Left hindlimb (tissue), 1 donor: ENCODE measurements at regions not wholly inside any gene's neighbourhood (a gene's known extent, or its start where the extent isn't known, plus 50 kb on each side); places are given as distances from the start of the nearest gene placed in this dataset.
"Not testable (repeated sequence)": the region's sequence is repeated elsewhere in the genome, so short reads cannot be mapped to it uniquely, and the experiment has no call there.

ENCODE experiments used
- DNase-seq: peaks from one replicate; pipeline ENCODE4 v3.0.0-alpha.2; 2018

DNA sequence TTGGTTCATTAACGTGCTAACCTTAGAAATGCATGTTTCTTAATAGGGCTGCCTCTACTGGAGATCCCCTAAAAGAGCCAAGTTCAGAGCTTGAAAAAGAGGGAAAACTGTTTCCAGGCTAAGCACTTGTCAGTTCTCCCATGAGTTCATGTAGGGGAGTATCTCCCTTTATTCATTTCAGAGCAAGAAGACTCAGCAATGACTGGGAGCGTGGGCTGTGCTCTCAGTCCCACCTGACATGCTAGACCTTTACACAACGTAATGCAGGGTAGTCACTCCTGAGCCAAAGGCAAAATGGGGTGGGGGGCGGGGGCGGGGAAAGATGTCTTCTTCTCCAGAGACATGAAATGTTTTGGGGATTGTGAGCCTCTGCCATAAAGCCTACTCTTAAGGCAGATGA, 420.1 kb upstream of the MCTP2 start:
- no peak for DNase-seq

DNA sequence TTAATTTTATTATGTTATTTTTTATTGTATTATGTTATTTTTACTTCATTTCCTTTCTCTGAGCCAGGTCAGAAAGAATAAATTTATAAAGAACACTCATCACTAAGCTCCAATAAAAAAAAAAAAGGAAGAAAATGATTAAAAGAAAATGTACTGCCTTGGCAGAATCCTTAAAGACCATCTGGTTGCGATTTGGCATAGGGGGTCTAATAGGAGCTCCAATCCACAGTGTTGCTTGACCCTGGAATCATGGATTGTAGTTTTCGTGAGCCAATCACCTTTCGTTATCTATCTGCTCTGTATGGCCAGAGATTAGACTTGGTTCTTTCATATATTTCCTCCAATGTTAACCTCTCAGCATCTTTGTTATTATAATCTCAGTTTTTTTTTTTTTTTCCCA, 421.8 kb upstream of the MCTP2 start:
- DNase-seq, result no peak

DNA sequence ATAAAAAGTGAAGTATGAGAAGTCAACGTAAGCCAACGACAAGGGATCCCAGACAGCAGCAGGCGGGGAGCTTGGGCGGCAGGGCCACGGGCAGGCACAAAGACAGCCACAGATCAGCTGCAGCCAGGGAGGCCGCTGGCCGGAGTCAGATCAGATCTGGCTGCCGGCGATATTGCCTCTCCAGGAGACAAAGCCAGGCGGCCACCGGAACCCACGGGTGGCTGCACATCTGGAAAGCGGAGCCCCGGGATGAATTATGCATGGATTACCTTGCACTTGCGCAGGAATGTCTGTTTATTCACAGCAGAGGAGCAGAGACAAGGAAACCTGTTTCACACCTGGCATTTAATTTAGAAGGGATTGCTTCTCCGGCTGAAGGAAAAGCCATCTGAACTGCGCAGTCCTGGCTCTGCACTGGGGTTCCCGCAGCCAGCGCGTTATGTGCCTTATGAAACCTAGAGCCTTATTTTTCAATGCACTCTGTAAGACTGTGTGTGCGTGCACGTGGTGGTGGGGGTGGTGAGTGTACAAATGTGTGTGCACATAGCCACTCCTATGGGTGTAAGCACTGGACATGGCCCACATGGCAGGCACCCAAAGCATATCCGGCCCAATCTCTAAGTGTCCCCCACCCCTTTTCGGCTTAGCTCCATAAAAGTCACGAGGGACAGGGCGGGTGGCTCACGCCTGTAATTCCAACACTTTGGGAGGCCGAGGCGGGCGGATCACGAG, 427.8 kb upstream of the MCTP2 start:
- peak; percentile 78 for DNase-seq

DNA sequence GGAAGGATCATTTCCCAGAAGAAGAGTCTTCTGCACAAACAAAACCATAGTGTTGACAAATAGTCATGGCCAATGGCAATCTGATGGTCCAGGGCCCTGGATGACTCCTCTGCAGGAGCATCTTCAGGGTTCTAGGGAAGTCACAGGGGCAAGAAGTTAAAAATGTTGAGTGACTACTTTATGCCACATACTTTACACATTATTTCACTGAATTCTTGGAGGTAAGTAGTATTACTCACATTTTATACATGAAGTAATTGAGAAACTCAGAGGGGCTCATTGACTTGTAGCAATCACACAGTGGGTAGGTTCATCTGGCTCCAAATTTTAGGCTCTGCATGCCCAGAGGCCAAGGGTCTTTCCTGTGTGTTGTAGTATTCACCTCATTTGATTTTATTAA, 430.2 kb upstream of the MCTP2 start:
- DNase-seq, result no peak

DNA sequence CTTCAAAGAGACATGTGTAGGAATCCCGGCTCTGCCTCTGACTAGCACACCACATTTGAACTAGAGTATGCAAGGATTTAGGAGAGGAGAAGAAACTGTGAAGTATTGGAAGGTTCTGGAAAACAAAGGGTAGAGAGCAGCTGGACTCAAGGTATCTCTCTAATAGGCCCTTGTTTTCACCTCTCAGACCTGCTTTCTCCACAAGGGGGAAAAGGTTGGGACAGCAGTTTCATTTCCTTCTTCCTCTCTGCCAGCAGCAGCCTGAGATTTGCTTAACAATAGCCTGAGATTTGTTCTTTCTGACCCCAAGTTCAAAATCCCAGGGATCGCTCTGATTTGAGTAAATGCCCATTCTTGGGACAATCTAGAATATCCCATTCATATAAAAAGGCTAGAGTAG, 430.6 kb upstream of the MCTP2 start:
- no peak for DNase-seq

DNA sequence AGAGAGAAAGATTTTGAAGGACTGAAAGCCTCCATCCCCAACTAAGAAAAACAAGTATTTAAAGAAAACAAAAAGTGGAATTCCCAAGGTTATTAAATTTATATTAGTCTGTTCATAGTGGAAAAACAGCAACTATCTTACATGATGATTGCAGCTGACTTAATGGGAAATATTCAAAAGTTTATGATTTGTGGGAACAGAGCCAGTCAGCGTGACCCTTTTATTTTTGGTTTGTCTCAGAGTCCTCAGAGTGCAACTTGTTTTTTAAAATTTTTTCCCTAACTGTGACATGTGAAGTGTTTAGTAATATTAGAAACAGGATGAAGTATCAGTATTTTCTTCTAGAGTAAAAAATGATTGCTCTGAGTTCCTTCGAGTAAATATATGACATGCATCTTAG, 441.9 kb upstream of the MCTP2 start:
- no peak for DNase-seq

DNA sequence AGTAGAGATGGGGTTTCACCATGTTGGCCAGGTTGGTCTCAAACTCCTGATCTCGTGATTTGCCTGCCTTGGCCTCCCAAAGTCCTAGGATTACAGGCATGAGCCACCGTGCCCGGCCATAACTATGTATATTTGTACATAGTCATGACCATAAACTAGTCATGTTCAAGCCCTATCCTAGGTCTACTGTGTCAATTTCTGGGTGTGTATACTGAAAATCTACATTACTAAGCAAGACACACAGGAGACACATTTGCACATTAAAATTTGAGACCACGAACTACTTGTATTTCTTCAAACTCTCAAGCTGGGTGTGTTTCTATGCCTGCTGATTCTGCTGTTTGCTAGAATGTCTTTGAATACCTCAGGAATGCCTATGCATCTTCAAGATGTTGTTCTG, 451.3 kb upstream of the MCTP2 start:
- no peak for DNase-seq

DNA sequence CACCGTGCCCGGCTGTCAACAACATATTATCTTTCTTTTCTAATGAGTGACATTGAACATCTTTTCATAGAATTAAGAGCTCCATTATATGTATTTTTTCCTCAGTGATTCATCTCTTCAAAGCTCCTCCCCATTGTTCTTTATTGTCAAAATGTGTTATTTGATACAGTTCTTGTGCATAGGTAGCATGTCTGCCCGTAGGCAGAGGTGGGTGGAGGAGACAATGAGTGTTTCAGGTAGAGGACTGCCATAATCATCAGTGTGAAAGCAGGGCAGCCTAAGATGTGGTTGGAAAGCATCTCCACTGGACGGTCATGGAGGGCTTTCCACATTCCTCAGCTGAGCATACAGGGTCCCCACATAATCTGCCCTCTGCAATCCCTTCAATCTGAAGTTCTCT, 452.0 kb upstream of the MCTP2 start:
- DNase-seq, result no peak

DNA sequence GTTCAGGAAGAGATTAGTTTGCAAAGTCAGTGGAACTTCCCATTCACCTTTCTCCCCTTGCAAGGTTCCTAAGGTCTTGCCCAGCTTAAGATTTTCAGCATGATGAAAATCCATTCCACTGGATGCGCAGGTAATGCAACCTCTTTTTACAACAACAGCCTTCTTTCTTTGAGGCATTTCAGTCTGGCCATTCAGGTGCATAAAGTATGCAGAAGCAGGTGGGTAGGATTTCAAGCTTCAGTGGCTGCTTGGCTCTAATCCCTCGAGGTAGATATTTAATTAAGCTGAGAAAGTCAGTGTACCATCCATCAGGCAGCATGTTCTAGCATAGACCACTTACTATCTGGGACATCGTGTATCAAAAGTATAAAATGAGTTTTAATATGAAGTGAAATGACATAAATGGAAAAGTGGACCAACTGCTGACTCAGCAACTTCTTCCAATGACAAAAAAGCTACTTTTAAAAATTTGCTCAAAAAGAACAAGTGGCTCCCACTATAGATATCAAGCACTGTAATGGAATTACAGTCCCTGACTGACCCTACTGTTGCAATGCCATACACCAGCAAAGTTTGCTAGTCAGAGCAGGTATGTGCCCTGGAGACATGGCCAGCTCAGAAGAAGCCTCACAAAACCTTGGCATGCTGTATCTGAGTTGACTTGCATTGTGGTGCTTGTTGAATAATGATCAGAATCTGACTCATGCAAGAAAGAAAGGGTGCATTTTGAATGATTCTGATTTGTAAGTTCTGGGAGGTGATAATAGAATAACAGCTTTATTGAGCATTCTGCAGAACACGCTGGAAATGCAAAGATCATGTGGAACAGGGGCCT, 459.9 kb upstream of the MCTP2 start:
- DNase-seq, result no peak

DNA sequence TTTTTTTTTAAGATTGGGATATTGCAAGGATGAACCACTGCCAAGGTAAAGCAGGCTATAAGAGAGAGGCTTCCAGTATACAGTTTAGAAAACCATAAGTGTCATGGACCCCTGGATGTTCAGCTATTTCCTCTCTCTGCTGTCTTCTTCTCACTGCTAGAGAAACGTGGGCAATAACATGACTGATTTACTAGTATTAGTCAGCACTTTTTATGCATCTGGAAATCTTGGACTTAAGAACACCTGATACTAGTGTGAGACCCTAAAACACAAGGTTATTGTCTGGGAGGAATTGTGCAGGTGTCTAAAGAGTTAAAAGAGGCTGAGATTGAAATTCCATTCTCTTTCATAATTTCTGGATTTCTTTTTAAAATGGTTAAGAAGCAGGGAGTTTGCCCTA, 460.6 kb upstream of the MCTP2 start:
- no peak for DNase-seq

DNA sequence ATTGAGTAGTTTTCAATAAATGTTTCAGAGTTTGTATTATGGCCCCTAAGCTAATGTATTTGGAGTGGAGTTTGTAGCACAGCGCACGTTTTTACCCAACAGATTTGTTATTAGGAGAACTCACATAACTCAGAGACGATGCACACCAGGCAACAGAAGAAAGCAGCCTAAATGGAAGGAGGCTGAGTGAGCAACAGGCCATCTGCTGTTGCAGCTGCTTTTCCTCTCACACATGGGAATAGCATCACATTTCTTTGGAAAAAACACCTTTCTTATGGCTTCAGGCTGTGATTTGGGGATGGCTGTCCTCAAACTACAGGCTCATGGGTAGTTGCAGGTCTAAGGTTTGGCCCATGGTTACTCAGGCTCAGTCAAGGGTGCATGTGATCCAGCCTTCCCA, 469.3 kb upstream of the MCTP2 start:
- no peak for DNase-seq

DNA sequence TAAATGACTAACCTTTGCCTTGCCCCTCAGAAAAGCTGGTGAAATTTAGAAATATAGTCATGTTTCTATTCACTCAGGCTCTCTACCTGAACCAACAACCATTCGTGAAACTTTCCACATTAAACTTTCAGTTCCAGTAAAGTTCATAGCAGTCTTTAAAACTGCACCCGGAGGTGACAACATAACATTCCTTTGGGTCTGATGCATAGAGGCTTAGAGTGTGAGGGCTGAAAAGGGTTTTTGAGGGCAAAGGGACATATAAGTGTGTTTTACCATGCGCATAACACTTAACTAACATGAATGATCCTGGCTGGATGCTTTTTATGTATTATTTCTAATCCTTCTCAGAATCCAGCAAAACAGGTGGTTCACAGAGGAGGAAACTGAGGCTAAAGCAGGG, 471.7 kb upstream of the MCTP2 start:
- no peak for DNase-seq

DNA sequence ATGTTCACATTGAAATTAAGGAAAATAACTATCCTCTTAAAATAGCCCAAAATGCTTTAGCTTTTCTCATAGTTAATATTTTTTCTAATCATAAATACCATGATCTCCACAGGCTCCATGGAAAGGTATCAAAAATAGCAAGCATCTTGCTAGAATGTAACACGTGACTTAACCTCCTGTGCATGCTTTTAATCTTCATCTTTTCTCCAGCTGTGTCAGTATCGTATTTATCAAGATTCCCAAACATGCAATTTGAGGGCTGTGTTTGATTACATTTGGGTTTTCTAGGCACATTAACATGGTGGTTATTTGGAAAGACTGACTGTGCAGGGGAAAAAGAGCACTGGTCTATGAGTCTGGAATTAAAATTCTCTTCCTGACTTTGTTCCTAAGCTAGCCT, 472.5 kb upstream of the MCTP2 start:
- DNase-seq, result no peak

DNA sequence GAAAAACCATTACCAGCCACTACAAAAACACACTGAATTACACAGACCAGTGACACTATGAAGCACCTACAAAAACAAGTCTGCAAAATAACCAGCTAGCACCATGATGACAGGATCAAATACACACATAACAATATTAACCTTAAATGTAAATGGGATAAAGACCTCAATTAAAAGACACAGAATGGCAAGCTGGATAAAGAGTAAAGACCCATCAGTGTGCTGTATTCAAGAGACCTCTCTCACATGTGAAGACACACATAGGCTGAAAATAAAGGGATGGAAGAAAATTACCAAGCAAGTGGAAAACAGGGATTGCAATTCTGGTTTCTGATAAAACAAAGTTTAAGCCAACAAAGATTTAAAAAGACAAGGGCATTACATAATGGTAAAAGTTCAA, 482.7 kb upstream of the MCTP2 start:
- no peak for DNase-seq

DNA sequence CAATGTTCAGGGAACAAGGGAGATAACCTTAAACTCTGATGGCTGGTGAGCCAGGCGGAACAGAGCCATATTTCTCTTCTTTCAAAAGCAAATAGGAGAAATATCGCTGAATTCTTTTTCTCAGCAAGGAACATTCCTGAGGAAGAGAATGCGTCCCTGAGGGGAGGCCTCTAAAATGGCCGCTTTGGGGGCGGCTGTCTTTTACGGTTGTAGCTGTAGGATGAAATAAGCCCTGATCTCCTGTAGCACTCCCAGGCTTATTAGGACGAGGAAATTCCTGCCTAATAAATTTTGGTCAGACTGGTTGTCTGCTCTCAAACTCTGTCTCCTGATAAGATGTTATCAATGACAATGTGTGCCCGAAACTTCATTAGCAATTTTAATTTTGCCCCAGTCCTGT, 496.4 kb upstream of the MCTP2 start:
- not testable (repeated sequence) for DNase-seq

DNA sequence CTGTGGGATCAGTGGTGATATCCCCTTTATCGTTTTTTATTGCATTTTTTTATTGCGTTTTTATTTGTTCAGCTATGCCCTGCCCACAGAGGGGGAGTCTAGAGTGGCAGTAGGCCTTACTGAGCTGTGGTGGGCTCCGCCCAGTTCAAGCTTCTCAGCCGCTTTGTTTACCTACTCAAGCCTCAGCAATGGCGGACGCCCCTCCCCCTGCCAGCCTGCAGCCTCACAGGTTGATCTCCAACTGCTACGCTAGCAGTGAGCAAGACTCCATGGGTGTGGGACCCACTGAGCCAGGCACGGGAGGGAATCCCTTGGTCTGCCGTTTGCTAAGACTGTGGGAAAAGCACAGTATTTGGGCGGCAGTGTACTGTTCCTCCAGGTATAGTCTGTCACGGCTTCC, 500.6 kb upstream of the MCTP2 start:
- no peak for DNase-seq

DNA sequence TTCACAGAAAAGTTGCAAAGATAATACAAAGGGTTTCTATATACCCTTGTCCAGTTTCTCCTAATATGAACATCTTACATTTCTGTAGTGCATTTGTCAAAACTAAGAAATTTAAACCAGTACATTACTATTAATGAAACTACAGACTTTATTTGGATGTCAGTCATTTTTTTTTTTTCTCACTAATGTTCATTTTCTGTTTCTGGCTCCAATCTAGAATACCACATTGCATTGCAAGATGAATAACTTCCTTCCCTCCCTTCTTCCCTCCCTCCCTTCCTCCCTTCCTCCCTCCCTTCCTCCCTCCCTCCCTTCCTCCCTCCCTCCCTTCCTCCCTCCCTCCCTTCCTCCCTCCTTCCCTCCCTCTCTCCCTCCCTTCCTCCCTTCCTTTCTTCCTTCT, 509.2 kb upstream of the MCTP2 start:
- DNase-seq, result no peak

DNA sequence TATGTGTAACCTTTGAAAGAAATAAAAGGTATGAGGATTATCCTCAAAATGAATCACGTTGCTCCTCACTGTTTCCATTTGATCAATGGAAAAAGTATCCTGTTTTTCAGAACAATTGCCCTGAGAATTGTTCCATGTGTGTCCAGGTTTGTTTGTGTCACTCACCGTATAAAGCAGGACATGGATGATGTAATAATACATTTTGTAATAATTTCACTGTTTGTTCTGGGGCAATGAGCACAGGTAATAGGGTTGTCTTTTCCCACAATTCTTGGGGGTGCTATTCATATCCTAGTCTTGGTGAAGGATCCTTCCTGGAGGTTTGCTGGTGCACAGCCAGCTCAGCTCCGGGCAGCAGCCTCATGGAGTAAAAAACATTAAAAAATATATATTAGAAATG, 510.8 kb upstream of the MCTP2 start:
- no peak for DNase-seq

DNA sequence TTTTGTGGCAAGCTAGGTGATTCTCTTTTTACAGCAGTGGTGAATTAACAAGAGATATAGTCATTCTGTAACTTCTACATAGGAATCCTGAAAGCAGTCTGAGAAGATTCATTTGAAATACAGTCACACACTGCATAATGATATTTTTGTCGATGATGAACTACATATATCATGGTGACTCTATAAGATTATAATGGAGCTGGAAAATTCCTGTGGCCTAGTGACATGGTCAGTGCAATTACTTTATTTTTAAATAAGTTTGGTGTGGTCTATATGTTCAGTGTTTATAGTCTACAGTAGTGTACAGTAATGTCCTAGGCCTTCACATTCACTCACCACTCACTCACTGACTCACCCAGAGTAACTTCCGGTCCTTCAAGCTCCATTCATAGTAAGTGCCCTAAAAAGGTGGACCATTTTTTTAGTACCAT, 511.4 kb upstream of the MCTP2 start:
- DNase-seq, result no peak

DNA sequence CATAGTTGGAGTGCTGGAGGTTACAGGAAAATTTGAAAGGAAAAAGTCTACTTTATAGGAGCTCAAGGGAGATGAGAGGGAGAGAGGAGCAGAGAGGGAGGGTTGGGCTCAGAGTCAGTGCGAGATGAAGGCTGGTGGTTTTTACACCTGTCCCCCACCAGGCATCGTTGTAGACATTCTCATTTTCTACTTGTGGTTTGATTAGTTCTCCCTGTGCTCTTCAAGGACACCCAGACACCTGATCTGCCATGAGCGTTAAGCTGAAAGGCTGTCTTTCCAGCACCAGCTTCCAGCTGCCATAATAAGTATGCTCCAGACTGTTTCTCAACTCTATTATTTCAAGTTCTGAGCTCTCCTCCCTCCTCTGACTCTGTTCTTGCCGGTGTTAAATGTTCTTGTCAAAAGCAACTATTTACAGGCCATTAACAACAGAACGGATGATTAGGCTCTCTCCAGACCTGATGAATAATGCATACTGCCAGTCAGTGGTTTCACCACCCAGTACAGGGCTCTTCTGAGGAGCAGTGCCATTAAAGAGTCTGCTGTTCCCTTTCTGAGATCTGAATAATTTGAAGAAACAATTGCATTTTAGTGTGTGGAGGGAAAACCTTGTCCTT, 514.6 kb upstream of the MCTP2 start:
- no peak for DNase-seq

DNA sequence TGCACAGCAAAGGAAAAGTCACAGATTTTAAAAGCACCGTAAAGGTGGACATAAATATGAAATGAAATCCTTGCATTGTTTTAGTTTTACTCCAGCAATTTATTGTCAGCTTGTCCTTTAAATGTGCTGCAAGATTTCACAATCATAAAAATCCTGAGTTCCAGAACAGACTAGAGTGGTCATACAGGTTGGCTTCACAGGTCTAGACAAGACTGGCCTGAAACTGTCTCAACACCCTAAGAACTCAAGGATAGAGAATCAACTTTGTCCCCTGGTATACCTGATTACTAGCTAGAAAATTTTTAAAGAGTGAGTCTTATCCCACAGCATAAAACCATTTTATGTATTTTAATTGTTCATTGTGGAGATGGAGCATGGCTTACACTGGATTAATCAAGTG, 521.7 kb upstream of the MCTP2 start:
- DNase-seq, result no peak

DNA sequence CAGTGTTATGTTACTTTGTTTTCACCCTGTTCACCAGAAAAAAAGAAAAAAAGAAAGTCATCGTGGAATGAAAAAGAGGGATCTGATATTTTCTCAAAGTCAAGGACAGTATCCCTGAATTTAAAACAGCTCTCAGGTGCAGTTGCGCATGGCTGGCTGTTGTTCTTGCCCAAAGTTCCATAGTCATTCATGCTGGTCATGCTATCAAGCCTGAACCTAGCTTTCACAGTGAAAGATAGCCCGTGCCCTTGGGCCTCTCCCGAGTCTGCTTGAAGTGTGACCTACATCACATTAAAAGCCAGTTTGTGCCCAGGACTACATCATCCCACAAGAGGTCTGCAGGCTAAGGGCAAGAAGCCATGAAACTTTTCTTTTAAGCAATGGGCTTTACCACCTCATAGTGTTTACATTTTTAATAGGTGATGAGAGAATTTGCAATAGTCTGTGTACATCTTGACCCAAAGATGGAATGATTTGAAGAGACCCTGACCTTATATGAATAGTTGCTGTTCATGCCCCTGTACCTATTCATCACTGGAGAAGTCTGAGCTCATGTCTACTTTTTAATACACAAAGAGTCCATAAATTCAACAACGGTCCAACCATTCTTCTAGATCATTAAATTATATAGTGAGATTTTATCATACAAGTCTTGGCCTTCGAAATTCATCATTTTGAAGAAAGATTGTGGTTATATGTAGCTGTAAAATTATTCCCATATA, 522.5 kb upstream of the MCTP2 start:
- no peak for DNase-seq

DNA sequence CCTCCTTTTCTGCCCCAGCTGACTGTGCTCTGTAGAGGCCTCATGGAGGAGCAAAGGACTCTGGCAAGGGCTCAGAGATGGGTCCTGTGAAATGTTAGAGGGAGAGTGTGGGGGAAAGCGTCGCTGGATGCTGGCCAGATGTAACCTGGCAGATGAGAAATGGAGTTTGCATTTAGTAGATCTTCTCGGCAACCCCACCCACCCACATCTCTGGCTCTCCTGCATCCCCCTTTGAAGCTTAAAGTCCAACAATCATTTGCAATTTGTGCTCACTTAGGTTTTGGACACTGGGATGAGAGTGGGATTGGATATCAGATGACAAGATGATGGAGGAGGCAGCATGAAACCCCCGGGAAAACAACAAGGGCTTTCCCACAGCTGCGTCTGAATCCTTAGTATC, 523.6 kb upstream of the MCTP2 start:
- DNase-seq, result no peak
